HG02870 (cell line): ENCODE measurements at regions not wholly inside any gene's neighbourhood (a gene's known extent, or its start where the extent isn't known, plus 50 kb on each side); places are given as distances from the start of the nearest gene placed in this dataset.

Experiments
- ATAC-seq: cut with Tn5 transposase; IDR thresholded peaks from one replicate; pipeline ENCODE4 v1.9.1; 2021; ENCODE audit warnings: mild to moderate bottlenecking, moderate library complexity; ENCODE audit not compliant: unreplicated experiment

GRCh38 chr9:106623558-106623957, 239.4 kb upstream of the ZNF462 start:
- no peak for ATAC-seq

GRCh38 chr9:106625259-106625789, 237.6 kb upstream of the ZNF462 start:
- no peak for ATAC-seq

GRCh38 chr9:106626936-106627335, 236.0 kb upstream of the ZNF462 start:
- no peak for ATAC-seq

DNA sequence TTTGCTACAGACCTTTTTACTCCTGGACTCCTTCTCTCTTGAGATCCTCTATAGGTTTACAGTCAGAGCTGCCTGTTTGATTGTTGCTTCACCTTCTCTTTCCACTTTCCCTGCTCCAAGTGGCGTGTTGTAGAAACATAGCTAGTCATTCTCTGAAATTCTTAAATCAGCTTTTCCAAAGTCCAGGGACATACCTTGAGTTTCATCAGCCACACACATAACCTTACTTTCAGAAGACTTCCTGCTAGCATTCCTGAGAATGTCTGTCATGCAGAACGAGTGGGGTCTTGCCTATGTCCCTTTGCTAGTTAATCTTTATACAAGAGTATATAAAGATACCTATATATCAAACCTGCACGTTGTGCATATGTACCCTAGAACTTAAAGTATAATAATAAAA, 230.3 kb upstream of the ZNF462 start:
- ATAC-seq: no peak

- ATAC-seq: no peak
These were observed 228.8 kb upstream of the ZNF462 start for GRCh38 chr9:106634183-106634582.

GRCh38 chr9:106634641-106635040, 228.3 kb upstream of the ZNF462 start:
- no peak for ATAC-seq

DNA sequence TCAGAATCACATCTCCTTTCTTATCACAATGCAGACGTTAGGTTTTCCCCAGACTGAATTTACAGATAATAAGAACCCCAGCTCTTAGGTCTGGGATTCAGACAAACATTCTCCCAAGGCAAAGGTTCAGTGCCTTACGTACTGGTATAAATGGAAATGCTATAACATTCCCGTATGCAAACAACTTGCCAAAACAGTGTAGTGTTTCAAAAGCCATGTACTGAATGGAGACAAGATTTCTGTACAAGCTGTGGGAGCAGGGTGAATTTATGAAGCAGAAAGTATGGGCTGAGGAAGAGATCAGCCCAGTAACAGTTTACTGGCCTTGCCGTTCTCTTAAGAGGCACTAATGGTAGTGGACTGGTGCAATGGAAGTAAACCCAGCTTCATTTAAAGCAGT, 225.5 kb upstream of the ZNF462 start:
- ATAC-seq: no peak

DNA sequence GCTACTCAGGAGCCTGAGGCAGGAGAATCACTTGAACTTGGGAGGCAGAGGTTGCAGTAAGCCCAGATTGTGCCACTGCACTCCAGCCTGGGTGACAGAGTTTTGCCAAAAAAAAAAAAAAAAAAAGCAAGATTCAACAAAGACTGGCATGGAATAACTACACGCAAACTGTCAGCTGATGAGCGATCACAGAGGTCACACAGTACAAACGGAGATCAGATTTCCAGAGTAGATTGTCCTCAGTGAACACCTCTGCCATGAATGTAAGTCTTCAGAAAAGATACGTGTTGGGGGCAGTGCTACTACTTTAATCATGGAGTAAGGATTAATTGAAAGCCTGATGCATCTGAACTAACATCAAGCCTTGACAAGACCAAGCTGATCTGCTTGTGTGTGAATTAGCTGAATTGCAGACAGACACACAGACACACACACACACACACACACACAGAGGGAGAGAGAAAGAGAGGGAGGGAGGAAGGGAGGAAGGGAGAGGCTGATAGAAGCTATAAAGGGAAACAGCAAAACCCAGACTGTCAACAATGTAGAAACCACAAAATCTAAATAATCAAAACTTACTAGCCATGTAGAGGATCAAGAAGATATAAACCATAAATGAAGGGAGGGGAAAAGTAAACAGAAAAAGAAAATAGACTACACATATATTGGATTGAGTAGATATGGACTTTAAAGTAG, 222.9 kb upstream of the ZNF462 start:
- ATAC-seq: no peak

- no peak for ATAC-seq
These were observed 219.6 kb upstream of the ZNF462 start for GRCh38 chr9:106643211-106643930.

GRCh38 chr9:106644661-106645060, 218.3 kb upstream of the ZNF462 start:
- ATAC-seq: no peak

DNA sequence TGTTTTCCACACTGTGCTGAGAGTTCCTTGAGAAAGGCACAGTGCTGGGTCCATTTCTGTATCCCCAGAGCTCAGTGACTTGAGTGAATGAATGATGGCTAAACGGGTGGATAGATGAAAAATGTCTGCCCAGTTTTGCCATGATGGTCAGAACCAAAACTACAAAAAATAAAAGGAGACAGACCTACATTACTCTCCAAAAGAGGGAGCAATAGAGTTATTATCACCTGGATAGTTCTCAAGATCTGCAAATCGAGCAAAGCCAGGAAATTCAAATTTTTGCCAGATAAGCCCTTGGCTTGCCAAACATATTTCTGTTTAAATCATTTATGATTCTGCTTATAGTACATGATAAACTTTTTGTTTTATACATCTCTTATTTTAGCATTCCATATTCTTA, 214.2 kb upstream of the ZNF462 start:
- ATAC-seq: no peak

- ATAC-seq: no peak
These were observed 213.3 kb upstream of the ZNF462 start for GRCh38 chr9:106649664-106650063.

DNA sequence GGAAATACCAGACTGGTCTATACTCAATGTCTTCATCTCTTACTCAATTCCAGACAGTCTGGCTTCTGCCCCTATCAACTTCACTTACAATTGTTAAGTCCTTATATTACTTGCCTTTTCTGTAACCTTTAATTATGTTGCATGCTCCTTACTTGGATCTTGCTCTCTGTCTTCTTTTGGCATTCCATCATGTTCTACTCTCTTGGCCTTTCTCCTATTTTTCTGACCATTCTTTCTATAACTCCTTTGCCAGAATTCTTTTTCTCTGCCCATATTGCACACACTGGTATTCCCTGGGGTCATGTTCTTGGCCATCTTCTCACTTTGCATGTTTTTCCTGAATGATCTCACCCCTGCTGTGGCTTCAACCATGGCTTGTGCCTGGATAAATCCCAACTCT, 209.8 kb upstream of the ZNF462 start:
- ATAC-seq: no peak

DNA sequence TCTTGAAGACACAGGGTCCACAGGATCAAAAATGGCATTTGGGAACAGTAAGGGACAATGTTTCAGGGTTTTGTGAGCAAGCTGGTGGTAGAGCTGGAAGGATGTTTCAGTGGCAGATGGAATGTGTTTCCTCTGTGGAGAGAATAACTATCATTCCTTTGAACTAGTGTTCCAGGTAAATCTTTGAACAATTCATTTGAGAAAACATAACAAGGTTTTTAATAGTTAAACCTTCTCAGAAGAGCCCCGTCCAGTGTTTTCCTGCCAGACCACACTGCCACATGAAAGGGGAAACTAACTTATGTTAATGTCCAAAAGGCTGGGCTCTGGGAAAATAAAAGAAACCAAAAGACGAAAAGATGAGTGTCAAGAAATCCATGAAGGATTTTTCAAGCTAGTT, 207.0 kb upstream of the ZNF462 start:
- ATAC-seq: no peak

DNA sequence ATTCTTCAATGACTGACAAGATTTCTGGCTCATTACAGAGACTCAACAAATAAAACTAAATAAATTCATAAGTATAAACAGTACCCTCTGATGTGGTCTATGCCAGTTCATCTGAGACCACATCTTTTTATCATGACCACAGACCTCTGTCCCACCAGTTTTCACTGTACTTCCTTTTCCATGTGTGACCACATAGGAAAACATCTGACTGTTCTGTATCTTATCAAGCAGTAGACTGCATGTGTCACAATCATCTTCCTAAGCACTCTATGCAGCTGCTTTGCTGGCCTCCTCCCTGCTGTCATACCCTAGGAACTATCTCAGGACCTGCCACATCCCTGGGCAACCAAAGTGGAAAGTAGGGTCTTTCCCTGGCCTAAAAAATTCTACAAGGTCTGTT, 205.0 kb upstream of the ZNF462 start:
- no peak for ATAC-seq

- no peak for ATAC-seq
These were observed 194.4 kb upstream of the ZNF462 start for GRCh38 chr9:106668534-106668933.

DNA sequence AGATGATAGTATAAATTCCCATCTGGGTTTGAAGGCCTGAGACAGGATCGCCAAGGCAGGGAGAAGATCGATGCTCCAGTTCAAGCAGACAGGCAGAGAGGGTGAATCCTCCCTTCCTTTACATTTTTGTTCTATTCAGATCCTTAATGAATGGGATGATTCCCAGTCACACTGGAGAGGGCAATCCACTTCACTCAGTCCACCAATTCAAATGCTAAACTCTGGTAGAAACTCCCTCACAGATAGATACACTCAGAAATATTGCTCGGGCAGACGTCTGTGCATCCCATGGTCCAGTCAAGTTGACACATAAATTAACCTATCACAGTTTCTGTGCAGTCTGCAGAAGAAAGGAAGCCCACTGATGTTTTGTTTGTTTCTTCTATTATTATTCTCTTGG, 193.1 kb upstream of the ZNF462 start:
- ATAC-seq: no peak

- no peak for ATAC-seq
These were observed 192.5 kb upstream of the ZNF462 start for GRCh38 chr9:106670418-106670817.

GRCh38 chr9:106675780-106676179, 187.2 kb upstream of the ZNF462 start:
- ATAC-seq: no peak

GRCh38 chr9:106677374-106677773, 185.6 kb upstream of the ZNF462 start:
- no peak for ATAC-seq

DNA sequence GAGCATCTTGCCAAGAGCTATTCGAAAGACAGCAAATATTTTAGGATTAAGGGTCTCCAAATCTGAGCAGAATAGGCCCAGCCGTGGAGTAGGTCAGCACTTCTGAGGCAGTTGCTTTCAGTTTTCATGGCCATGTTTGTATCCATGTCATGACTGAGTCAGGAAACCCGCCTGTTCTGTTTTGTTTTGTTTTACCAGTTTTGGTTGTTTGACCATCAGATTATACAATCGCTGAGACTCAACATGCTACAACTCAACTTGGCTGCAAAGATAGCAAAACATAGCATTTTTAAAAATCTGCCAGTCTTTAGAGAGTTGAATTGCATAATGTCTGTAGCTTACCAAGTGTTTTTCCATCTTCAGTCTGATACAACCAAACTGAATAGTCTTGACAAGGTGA, 185.1 kb upstream of the ZNF462 start:
- ATAC-seq: no peak

DNA sequence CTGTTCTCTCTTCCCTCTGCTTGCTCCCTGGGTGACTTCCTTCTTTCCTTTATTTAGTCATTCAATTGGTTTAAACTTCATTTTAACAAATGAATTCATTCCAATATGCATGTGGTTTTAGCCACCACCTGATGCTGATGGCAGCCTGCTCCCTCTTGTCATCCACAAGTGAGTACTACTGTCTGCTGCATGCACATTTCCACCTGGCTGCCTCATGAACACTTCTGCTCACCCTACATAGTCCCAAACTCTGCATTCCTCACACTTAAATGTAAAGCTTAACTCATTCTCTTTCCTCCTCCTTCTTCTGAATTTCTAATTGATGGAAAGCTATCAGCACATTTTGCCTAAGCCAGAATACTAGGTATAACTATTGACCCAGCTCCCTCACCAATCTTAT, 184.7 kb upstream of the ZNF462 start:
- ATAC-seq: no peak
